HUES48 (cell line): ENCODE measurements at regions not wholly inside any gene's neighbourhood (a gene's known extent, or its start where the extent isn't known, plus 50 kb on each side); places are given as distances from the start of the nearest gene placed in this dataset.

Experiments
- H3K27ac ChIP-seq: one replicate; pipeline ENCODE4 v1.7.0; 2013; ENCODE audit warnings: low read depth, low read length, inconsistent platforms
- H3K27me3 ChIP-seq: 2 replicates; pipeline ENCODE4 v1.6.1; 2013; ENCODE audit warnings: mild to moderate bottlenecking, low read length; ENCODE audit not compliant: control insufficient read depth, insufficient read depth
- H3K36me3 ChIP-seq: 2 replicates; pipeline ENCODE4 v1.6.1; 2013; ENCODE audit warnings: low read length; ENCODE audit not compliant: control insufficient read depth, insufficient read depth
- H3K4me1 ChIP-seq: 2 replicates; pipeline ENCODE4 v1.6.1; 2013; ENCODE audit warnings: mild to moderate bottlenecking, low read length; ENCODE audit not compliant: control insufficient read depth, insufficient read depth
- H3K4me3 ChIP-seq: 2 replicates; pipeline ENCODE4 v1.5.1; 2013; ENCODE audit warnings: mild to moderate bottlenecking, low read depth, low read length
- H3K9ac ChIP-seq: 2 replicates; pipeline ENCODE4 v1.6.1; 2013; ENCODE audit warnings: mild to moderate bottlenecking, low read depth, low read length, moderate library complexity
- H3K9me3 ChIP-seq: 2 replicates; pipeline ENCODE4 v1.6.1; 2013; ENCODE audit warnings: low read length; ENCODE audit not compliant: control insufficient read depth, insufficient read depth

GRCh38 chr12:13652105-13652504 is 329.3 kb downstream of the GRIN2B start:
- Histone ChIP-seq H3K9ac (no peak overlapping the region), H3K36me3 (no peaks in the 10 kb centered on the region), H3K27me3 (no peaks in the 10 kb centered on the region), H3K4me1 (no peaks in the 10 kb centered on the region), H3K9me3 (no peaks in the 10 kb centered on the region), H3K4me3 (no peak overlapping the region), H3K27ac (no peak overlapping the region)

- no peaks in the 10 kb centered on the region for H3K27me3 ChIP-seq
- no peaks in the 10 kb centered on the region for H3K9me3 ChIP-seq
- H3K27ac ChIP-seq = no peak overlapping the region
- H3K36me3 ChIP-seq = no peaks in the 10 kb centered on the region
- H3K9ac ChIP-seq = no peak overlapping the region
- H3K4me3 ChIP-seq = no peak overlapping the region
- H3K4me1 ChIP-seq = no peaks in the 10 kb centered on the region
Observed at GRCh38 chr12:13635709-13636108, 345.7 kb downstream of the GRIN2B start.

GRCh38 chr12:13631873-13632272 is 349.5 kb downstream of the GRIN2B start:
- Histone ChIP-seq H3K4me3 (no peak overlapping the region), H3K9ac (no peak overlapping the region), H3K27ac (no peak overlapping the region), H3K27me3 (no peaks in the 10 kb centered on the region), H3K9me3 (no peaks in the 10 kb centered on the region), H3K36me3 (no peaks in the 10 kb centered on the region), H3K4me1 (no peaks in the 10 kb centered on the region)

- H3K36me3 ChIP-seq = no peaks in the 10 kb centered on the region
- no peak overlapping the region for H3K4me3 ChIP-seq
- H3K9me3 ChIP-seq = no peaks in the 10 kb centered on the region
- H3K9ac ChIP-seq = no peak overlapping the region
- no peaks in the 10 kb centered on the region for H3K4me1 ChIP-seq
- no peak overlapping the region for H3K27ac ChIP-seq
- H3K27me3 ChIP-seq = no peaks in the 10 kb centered on the region
Observed at GRCh38 chr12:13630354-13630753, 351.0 kb downstream of the GRIN2B start.

GRCh38 chr12:13628067-13628466 is 353.3 kb downstream of the GRIN2B start:
- Histone ChIP-seq H3K27me3 (no peaks in the 10 kb centered on the region), H3K9me3 (no peaks in the 10 kb centered on the region), H3K4me3 (no peak overlapping the region), H3K9ac (no peak overlapping the region), H3K4me1 (no peaks in the 10 kb centered on the region), H3K27ac (no peak overlapping the region), H3K36me3 (no peaks in the 10 kb centered on the region)

GRCh38 chr12:13627536-13627935 is 353.9 kb downstream of the GRIN2B start:
- no peaks in the 10 kb centered on the region for H3K4me1 ChIP-seq
- no peaks in the 10 kb centered on the region for H3K36me3 ChIP-seq
- no peaks in the 10 kb centered on the region for H3K27me3 ChIP-seq
- H3K27ac ChIP-seq = no peak overlapping the region
- H3K9ac ChIP-seq = no peak overlapping the region
- H3K9me3 ChIP-seq = no peaks in the 10 kb centered on the region
- H3K4me3 ChIP-seq = no peak overlapping the region

- Histone ChIP-seq H3K4me3 (no peak overlapping the region), H3K27me3 (no peaks in the 10 kb centered on the region), H3K4me1 (no peaks in the 10 kb centered on the region), H3K36me3 (no peaks in the 10 kb centered on the region), H3K9ac (no peak overlapping the region), H3K9me3 (no peaks in the 10 kb centered on the region), H3K27ac (no peak overlapping the region)
Observed at GRCh38 chr12:13613297-13613696, 368.1 kb downstream of the GRIN2B start.

- Histone ChIP-seq H3K27ac (no peak overlapping the region), H3K4me1 (no peaks in the 10 kb centered on the region), H3K4me3 (no peak overlapping the region), H3K9ac (no peak overlapping the region), H3K27me3 (no peaks in the 10 kb centered on the region), H3K9me3 (no peaks in the 10 kb centered on the region), H3K36me3 (no peaks in the 10 kb centered on the region)
Observed at GRCh38 chr12:13609894-13610679, 371.3 kb downstream of the GRIN2B start.

GRCh38 chr12:13606290-13606689 is 375.1 kb downstream of the GRIN2B start:
- Histone ChIP-seq H3K9ac (no peak overlapping the region), H3K27ac (no peak overlapping the region), H3K36me3 (no peaks in the 10 kb centered on the region), H3K4me1 (no peaks in the 10 kb centered on the region), H3K9me3 (no peaks in the 10 kb centered on the region), H3K27me3 (no peaks in the 10 kb centered on the region), H3K4me3 (no peak overlapping the region)

GRCh38 chr12:13603953-13604352 is 377.4 kb downstream of the GRIN2B start:
- no peaks in the 10 kb centered on the region for H3K9me3 ChIP-seq
- H3K36me3 ChIP-seq = no peaks in the 10 kb centered on the region
- no peak overlapping the region for H3K27ac ChIP-seq
- H3K9ac ChIP-seq = no peak overlapping the region
- H3K4me3 ChIP-seq = no peak overlapping the region
- H3K4me1 ChIP-seq = no peaks in the 10 kb centered on the region
- no peaks in the 10 kb centered on the region for H3K27me3 ChIP-seq

GRCh38 chr12:13602172-13602571 is 379.2 kb downstream of the GRIN2B start:
- H3K9me3 ChIP-seq = no peaks in the 10 kb centered on the region
- no peaks in the 10 kb centered on the region for H3K36me3 ChIP-seq
- no peak overlapping the region for H3K27ac ChIP-seq
- no peaks in the 10 kb centered on the region for H3K4me1 ChIP-seq
- H3K27me3 ChIP-seq = no peaks in the 10 kb centered on the region
- no peak overlapping the region for H3K9ac ChIP-seq
- H3K4me3 ChIP-seq = no peak overlapping the region
